ENCODE measurements at regions not wholly inside any gene's neighbourhood (a gene's known extent, or its start where the extent isn't known, plus 50 kb on each side); places are given as distances from the start of the nearest gene placed in this dataset.
"Not testable (repeated sequence)": the region's sequence is repeated elsewhere in the genome, so short reads cannot be mapped to it uniquely, and the experiment has no call there.

DNA sequence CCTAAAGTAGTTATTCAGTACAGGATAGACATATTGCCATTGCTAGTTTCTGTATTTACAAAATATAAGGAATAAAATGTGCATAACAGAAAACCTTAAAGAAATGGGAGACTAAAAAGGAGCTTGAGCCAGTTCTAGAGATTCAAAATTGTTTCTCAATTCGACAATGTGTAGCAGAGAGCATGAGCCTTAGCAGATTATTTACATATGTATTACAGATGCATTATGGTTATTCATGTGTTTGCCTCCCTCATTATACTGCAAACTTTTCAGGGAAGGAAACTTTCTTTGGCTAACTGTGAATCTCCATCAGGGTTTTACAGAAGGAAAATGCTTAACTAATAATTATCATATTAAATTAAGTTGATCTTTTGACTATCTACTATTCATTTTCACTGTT, 854.4 kb upstream of the SLC39A10 start:
- Histone ChIP-seq H3K9me3 (no peaks in the 10 kb centered on the region), H3K4me3 (no peak overlapping the region), H3K27ac (no peak overlapping the region), H3K4me1 (no peaks in the 10 kb centered on the region), H3K36me3 (no peaks in the 10 kb centered on the region), H3K27me3 (no peaks in the 10 kb centered on the region)
- TF ChIP-seq, protein P1, sequence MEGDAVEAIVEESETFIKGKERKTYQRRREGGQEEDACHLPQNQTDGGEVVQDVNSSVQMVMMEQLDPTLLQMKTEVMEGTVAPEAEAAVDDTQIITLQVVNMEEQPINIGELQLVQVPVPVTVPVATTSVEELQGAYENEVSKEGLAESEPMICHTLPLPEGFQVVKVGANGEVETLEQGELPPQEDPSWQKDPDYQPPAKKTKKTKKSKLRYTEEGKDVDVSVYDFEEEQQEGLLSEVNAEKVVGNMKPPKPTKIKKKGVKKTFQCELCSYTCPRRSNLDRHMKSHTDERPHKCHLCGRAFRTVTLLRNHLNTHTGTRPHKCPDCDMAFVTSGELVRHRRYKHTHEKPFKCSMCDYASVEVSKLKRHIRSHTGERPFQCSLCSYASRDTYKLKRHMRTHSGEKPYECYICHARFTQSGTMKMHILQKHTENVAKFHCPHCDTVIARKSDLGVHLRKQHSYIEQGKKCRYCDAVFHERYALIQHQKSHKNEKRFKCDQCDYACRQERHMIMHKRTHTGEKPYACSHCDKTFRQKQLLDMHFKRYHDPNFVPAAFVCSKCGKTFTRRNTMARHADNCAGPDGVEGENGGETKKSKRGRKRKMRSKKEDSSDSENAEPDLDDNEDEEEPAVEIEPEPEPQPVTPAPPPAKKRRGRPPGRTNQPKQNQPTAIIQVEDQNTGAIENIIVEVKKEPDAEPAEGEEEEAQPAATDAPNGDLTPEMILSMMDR (IDR thresholded peaks at IDR 0.05) = no peak
- TF ChIP-seq POLR2AphosphoS5 (IDR thresholded peaks at IDR 0.05) (no peak), POLR2A (IDR thresholded peaks at IDR 0.05) (no peak), EP300 (IDR thresholded peaks at IDR 0.05) (no peak)
- 48% methylated on average over 1 of the region's 1 CpG for WGBS
- no peak for DNase-seq (ENCODE audit: low spot score in 2 of 2)

DNA sequence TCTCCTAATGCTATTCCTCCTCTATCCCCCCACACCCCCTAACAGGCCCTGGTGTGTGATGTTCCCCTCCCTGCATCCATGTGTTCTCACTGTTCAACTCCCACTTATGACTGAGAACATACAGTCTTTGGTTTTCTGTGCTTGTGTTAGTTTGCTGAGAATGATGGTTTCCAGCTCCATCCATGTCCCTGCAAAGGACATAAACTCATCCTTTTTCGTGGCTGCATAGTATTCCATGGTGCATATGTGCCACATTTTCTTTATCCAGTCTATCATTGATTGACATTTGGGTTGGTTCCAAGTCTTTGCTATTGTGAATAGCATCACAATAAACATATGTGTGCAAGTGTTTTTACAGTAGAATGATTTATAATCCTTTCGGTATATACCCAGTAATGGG, 870.0 kb upstream of the SLC39A10 start:
- 100% methylated on average over 2 of the region's 2 CpGs for WGBS
- not testable (repeated sequence) for H3K36me3 ChIP-seq; H3K27ac ChIP-seq; H3K4me3 ChIP-seq; H3K9me3 ChIP-seq; H3K4me1 ChIP-seq; H3K27me3 ChIP-seq; DNase-seq (ENCODE audit: low spot score in 2 of 2)

DNA sequence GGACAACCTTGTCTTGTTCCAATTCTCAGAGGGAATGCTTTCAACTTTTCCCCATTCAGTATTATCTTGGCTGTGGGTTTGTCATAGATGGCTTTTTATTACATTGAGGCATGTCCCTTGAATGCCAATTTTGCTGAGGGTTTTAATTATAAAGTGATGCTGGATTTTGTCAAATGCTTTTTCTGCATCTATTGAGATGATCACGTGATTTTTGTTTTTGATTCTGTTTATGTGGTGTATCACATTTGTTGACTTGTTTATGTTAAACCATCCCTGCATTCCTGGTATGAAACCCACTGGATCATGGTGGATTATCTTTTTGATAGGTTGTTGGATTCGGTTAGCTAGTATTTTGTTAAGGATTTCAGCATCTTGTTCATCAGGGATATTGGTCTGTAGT, 885.6 kb upstream of the SLC39A10 start:
- DNase-seq (ENCODE audit: low spot score in 2 of 2); H3K9me3 ChIP-seq; H3K4me1 ChIP-seq; H3K4me3 ChIP-seq; H3K36me3 ChIP-seq; H3K27ac ChIP-seq; H3K27me3 ChIP-seq: not testable (repeated sequence)
- 88% methylated on average over 2 of the region's 2 CpGs for WGBS

DNA sequence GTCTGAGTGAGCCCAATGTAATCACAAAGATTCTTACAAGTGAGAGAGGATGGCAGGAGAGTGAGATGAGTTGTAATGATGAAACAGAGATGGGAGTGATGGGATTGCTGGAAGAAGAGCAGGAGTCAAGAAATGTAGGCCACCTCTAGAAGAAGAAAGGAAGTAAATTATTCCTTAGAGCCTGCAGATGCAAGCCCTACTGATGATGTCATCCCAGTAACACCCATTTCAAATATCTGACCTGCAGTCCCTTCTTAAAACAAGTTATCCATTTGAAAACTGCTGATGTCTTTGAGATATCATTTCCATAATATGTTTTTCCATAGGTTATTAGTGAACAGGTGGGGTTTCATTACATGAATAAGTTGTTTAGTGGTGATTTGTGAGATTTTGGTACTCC, 888.0 kb upstream of the SLC39A10 start:
- peaks cover 8% of the 10 kb centered on the region for H3K9me3 ChIP-seq
- no peak overlapping the region for H3K27ac ChIP-seq
- no peak for DNase-seq (ENCODE audit: low spot score in 2 of 2)
- TF ChIP-seq POLR2AphosphoS5 (IDR thresholded peaks at IDR 0.05) = no peak
- no peak for TF ChIP-seq EP300 (IDR thresholded peaks at IDR 0.05)
- TF ChIP-seq, protein P1 (IDR thresholded peaks at IDR 0.05) = no peak
- no peak for TF ChIP-seq POLR2A (IDR thresholded peaks at IDR 0.05)
- no peaks in the 10 kb centered on the region for H3K36me3 ChIP-seq
- no peak overlapping the region for H3K4me3 ChIP-seq
- no peaks in the 10 kb centered on the region for H3K4me1 ChIP-seq
- H3K27me3 ChIP-seq = no peaks in the 10 kb centered on the region

DNA sequence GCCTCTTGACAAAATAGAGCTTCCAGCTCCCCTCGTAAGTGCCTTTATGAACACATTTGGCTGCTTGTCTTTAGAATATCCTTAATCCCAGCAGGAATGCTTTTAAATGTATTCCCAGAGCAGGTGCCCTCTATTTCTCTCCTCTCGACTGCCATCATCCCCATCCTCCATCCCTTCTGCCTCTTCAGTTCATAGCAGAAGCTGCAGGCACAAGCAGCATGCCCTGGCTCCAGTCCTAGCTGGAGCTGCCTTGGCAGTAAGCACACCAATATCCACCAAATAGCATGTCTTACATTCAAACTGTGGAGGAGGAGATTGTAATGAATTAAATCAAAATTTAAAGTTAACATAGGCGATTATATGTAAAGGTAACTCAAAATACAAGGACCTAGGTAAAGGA, 891.3 kb upstream of the SLC39A10 start:
- no peak overlapping the region for H3K27ac ChIP-seq
- H3K36me3 ChIP-seq = no peaks in the 10 kb centered on the region
- no peaks in the 10 kb centered on the region for H3K27me3 ChIP-seq
- no peak for TF ChIP-seq POLR2A (IDR thresholded peaks at IDR 0.05)
- TF ChIP-seq EP300 (IDR thresholded peaks at IDR 0.05) = no peak
- TF ChIP-seq, protein P1 (IDR thresholded peaks at IDR 0.05) = no peak
- no peak for TF ChIP-seq POLR2AphosphoS5 (IDR thresholded peaks at IDR 0.05)
- no peak for DNase-seq (ENCODE audit: low spot score in 2 of 2)
- no peaks in the 10 kb centered on the region for H3K9me3 ChIP-seq
- H3K4me1 ChIP-seq = no peaks in the 10 kb centered on the region
- H3K4me3 ChIP-seq = no peak overlapping the region
- WGBS = 61% methylated on average over 3 of the region's 3 CpGs

DNA sequence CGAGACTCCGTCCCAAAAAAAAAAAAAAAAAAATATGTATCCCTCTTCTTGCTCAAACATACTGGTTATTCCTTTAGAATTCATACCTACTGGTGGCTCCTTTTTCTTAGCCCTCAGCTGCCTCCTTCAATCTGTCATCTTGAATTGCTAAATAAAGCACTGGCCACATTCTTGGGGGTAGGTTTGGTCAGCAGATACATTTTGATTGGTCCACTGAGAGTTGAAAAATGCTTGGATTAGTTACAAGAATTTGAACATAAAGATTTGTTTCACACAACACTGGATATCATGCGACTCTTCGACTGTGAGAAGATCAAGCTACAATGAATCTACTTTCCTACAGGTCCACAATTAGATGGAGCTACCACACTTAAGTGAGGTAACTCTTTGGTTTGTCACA, 906.1 kb upstream of the SLC39A10 start:
- Histone ChIP-seq H3K27ac (no peak overlapping the region), H3K36me3 (no peaks in the 10 kb centered on the region), H3K9me3 (no peaks in the 10 kb centered on the region), H3K4me3 (no peak overlapping the region), H3K27me3 (no peaks in the 10 kb centered on the region), H3K4me1 (no peaks in the 10 kb centered on the region)
- no peak for TF ChIP-seq EP300 (IDR thresholded peaks at IDR 0.05)
- no peak for TF ChIP-seq POLR2A (IDR thresholded peaks at IDR 0.05)
- TF ChIP-seq, protein P1 (IDR thresholded peaks at IDR 0.05) = no peak
- TF ChIP-seq POLR2AphosphoS5 (IDR thresholded peaks at IDR 0.05) = no peak
- 92% methylated on average over 4 of the region's 4 CpGs for WGBS
- no peak for DNase-seq (ENCODE audit: low spot score in 2 of 2)

All from suprapubic skin (tissue), 4 donors.